HS-5 (cell line): ENCODE measurements at regions not wholly inside any gene's neighbourhood (a gene's known extent, or its start where the extent isn't known, plus 50 kb on each side); places are given as distances from the start of the nearest gene placed in this dataset.

Source experiments
- DNase-seq: peaks from one replicate; pipeline ENCODE4 v3.0.0-alpha.2; 2012; ENCODE audit warnings: low read depth

GRCh38 chr6:150537893-150538292, 61.8 kb upstream of the PLEKHG1 start:
- no peak for DNase-seq

GRCh38 chr6:150539111-150539510, 60.6 kb upstream of the PLEKHG1 start:
- DNase-seq: no peak

GRCh38 chr6:150539568-150539967, 60.1 kb upstream of the PLEKHG1 start:
- DNase-seq: no peak

GRCh38 chr6:150541576-150541975, 58.1 kb upstream of the PLEKHG1 start:
- DNase-seq: no peak

- DNase-seq: no peak
Measured at GRCh38 chr6:150543178-150543577, 56.5 kb upstream of the PLEKHG1 start.

- DNase-seq: no peak
Measured at GRCh38 chr6:150544793-150545192, 54.9 kb upstream of the PLEKHG1 start.

GRCh38 chr6:150546457-150546856, 53.2 kb upstream of the PLEKHG1 start:
- DNase-seq: no peak

GRCh38 chr6:150547502-150548222, 52.0 kb upstream of the PLEKHG1 start:
- no peak for DNase-seq

- no peak for DNase-seq
Measured at GRCh38 chr6:150548330-150548729, 51.4 kb upstream of the PLEKHG1 start.

GRCh38 chr6:150549007-150549406, 50.7 kb upstream of the PLEKHG1 start:
- DNase-seq: no peak

- no peak for DNase-seq
Measured at GRCh38 chr6:150549674-150550101, 50.0 kb upstream of the PLEKHG1 start.
